Left hindlimb (tissue), 1 donor: ENCODE measurements at regions not wholly inside any gene's neighbourhood (a gene's known extent, or its start where the extent isn't known, plus 50 kb on each side); places are given as distances from the start of the nearest gene placed in this dataset.

Source experiments
- DNase-seq: peaks from one replicate; pipeline ENCODE4 v3.0.0-alpha.2; 2018

- DNase-seq, result no peak
These were observed 278.2 kb downstream of the SLC4A3 start for GRCh38 chr2:219905640-219906039.

- DNase-seq, result no peak
These were observed 278.9 kb downstream of the SLC4A3 start for GRCh38 chr2:219906114-219907010.

DNA sequence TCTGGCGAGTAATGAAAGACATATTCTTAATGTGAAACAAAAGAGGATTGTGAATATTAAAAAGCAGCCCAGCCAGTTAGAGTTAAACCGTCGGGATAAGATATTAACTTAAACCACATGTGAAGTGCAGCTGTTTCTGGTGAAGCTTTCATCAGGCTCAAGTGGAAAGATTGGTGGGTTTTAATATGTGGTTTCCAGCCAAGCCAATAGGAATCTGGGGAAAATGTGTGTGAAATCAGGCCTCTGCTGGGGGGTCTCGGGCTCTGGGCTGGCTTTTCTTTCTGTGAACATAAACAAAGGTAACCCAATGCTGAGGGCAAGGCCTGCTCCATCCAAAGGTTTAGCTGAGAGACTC lies 279.6 kb downstream of the SLC4A3 start:
- peak; percentile 60 for DNase-seq

DNA sequence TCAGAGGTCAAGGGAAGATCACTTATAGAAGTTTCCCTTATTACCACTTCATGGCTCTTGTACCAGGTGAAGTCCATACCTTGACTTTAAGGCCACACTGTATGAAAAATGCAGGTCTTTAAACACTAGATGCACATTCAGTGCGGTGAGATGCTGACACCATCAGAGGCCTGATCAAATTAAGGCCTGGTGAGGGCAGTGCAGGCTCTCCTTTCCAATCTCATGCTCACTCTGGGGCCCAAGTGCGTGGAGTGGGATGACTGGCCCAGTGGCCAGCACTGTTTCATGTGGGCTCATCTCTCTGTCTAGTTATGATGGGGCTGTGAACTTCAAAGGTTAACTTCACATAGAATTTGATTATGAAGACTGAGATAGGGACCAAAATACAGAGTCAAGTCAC lies 281.1 kb downstream of the SLC4A3 start:
- DNase-seq, result no peak

- no peak for DNase-seq
These were observed 284.1 kb downstream of the SLC4A3 start for GRCh38 chr2:219911541-219911940.

DNA sequence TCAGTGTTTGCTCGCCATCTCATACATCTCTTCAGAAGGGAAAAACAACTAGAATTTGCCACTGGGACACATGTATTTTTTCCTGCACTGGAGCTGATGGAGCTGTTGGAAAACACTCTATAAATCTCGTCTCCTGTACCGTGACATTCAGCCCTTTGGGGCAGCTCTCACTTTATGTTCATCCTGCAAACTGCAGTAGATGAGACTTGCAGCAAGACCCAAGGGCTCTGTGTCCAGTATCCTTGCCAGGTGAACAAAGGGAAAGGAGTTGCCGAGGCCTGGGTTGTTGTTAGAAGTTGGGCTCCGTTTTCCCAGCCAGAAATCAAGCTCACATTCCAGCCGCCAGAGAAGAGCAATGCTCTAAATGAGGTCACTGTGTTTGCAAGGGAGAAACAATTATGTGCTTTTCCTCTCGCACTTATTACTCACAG lies 285.1 kb downstream of the SLC4A3 start:
- peak; percentile 87 for DNase-seq

DNA sequence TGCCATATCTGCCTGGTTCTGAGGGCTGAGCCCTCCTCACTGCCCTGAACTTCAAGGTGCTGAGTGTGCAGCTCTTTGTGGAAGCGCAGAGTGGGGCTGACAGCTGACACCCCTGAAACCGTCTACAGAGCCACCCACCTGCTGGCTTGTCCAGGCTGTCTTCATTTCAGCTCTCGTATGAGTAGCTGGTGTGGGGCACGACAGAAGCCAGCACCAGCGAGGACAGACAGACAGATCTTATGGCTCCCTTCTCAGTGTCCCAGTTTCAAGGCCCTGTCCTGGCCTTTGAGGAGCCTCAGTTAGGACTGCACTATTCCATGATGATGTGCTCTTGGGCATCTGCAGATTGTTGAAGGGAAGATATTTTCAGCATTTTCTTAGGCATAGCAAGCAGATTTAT lies 287.1 kb downstream of the SLC4A3 start:
- DNase-seq, result no peak

DNA sequence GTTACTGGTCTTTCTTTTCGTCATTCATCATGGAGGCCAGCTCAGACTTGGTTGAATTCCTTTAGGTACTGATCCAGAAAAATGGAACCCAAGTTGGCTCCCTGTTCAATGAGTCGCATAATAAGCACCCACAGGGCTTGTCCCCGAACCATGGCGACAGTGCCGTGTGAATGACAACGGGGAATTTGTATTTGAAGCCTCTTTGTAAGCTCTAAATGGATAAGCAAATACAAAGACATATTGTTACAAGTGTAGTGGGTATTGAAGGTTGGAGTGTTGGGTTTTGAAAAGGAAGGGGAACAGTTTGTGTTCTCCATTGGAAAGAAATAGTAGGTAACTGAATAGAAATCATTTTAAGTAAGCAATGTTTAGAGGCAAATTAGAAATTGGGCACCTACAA lies 288.9 kb downstream of the SLC4A3 start:
- DNase-seq, result no peak

- DNase-seq, result no peak
These were observed 289.5 kb downstream of the SLC4A3 start for GRCh38 chr2:219916726-219917440.

DNA sequence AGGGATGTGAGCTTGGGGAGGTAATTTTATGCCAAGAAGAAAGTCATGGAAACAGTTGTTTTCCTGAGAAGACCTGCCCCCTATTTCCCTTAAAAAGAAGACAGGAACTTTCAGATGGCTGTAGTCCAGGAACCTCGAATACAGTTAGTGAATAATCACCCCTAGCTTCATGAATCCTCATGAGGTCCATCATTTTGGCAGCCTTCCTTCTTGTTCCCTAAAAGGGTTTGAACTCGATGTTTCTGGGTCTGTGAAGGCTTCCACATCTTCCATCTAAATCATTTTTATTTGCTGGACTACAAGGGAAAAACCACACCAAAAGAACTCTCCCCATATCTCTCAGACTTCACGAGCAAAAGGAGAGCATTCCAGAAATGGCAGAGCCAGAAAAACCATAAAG lies 290.8 kb downstream of the SLC4A3 start:
- DNase-seq, result no peak

- no peak for DNase-seq
These were observed 291.5 kb downstream of the SLC4A3 start for GRCh38 chr2:219918944-219919343.

- DNase-seq, result no peak
These were observed 292.1 kb downstream of the SLC4A3 start for GRCh38 chr2:219919506-219919905.

DNA sequence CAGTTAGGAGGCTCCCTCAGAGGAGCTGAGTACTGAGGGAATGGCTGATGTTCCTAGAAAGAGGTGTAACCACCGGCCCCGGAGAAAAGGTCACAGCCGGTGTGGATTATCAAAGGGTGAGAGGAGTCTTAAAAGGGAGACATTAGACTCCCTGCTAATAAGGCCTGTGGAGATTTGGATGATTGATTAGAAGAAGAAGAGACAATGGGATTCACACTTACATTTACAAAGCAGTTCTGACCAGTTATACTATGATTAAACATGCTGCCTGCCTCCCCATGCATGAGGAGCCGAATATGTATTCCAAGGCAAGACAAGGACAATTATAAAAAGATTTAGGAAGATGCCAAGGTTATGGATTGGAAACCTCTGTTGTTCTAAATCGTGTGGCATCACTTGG lies 302.4 kb downstream of the SLC4A3 start:
- no peak for DNase-seq

- no peak for DNase-seq
These were observed 312.2 kb downstream of the SLC4A3 start for GRCh38 chr2:219939647-219940046.

DNA sequence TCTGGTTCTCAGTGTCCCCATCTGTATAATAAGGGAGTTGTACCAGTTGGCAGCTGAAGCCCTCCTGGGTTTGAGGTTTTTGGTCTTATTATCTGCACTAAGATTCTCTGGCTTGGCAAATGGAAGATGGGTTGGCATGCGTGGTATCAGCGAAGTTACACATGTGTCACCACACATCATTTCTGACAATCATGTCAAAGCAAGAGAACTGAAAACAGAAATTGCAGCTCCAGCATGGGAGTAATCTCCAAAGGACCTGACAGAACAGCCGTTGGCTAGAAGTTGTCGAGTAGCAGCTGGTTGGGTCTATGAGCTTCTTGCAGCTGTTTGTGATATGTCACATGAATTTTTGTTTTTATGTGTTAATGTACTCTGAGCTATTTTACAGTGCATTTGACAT lies 317.4 kb downstream of the SLC4A3 start:
- no peak for DNase-seq

DNA sequence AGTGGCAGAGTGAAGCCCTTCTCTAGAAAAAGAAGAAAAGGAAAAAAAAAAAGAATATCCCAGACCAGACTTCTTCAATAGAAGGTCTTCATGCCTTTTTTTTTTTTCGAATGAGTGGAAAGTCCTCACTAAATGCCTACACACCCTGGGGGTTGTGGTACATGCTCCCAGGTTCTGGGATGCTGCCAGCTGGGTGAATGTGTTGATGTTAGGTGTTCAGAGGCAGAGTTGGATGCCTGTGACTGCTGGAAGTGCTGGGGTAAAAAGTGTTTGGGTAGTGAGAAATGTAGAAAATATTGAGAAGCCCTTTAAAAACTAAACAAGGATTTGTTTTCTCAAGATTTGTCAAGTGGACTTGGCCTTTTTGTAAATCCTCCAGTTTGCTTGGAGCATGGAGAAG lies 318.6 kb downstream of the SLC4A3 start:
- DNase-seq, result no peak

- no peak for DNase-seq
These were observed 319.1 kb downstream of the SLC4A3 start for GRCh38 chr2:219946529-219946928.

- no peak for DNase-seq
These were observed 320.1 kb downstream of the SLC4A3 start for GRCh38 chr2:219947575-219947974.

GRCh38 chr2:219949053-219949452 lies 321.6 kb downstream of the SLC4A3 start:
- DNase-seq, result no peak

DNA sequence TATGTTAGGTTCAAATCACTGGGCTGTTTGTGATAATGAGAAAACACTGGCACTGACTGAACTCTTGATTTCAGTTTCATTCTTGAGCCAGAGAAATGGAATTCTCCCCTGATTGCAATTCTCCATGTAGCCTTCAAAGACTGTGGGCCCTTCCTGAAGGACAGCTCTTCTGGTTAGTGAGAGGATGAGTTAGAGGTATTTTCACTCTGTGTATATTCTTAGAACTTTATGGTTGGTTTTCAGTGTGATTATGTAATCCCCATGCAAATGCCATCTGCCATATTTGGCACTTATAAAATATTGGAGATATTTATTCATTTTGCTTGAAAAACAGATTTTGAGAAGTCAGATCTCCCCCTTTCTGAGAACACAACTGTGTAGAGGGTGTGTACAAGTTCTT lies 323.7 kb downstream of the SLC4A3 start:
- no peak for DNase-seq

GRCh38 chr2:219954331-219954730 lies 326.9 kb downstream of the SLC4A3 start:
- DNase-seq, result no peak

DNA sequence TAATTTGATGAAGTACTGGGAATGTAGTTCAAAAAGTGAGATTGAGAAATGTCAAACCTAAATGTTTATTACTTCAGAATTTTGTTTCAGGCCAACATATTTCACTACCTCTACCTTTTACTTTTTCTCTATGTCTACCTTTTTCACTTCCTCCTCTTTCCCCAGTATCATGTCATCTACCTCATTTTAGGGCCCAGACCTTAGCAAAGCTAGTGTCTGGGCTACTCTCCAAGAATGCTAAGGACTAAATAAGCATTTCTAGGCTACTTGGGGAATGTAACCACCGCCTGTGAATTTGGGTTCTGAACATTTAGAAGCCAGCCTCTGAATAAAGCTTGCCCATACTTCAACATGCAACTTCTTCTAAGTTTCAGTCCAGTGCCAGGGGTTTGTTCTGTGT lies 330.4 kb downstream of the SLC4A3 start:
- no peak for DNase-seq

- no peak for DNase-seq
These were observed 331.5 kb downstream of the SLC4A3 start for GRCh38 chr2:219958941-219959340.

- DNase-seq, result no peak
These were observed 332.0 kb downstream of the SLC4A3 start for GRCh38 chr2:219959471-219959870.
